GM12878 (cell line): ENCODE measurements at regions not wholly inside any gene's neighbourhood (a gene's known extent, or its start where the extent isn't known, plus 50 kb on each side); places are given as distances from the start of the nearest gene placed in this dataset.

Source experiments
- ATAC-seq: fragments of 200-7000 bp; cut with Tn5 transposase; 3 replicates; pipeline ENCODE4 v1.9.1; 2020; ENCODE audit warnings: mild to moderate bottlenecking, moderate library complexity
- BruUV-seq: library from RNA; stranded (reverse); fragments of 400-500 nt; replicated peaks from 2 replicates; lab custom pipeline; 2021; lab: Mats Ljungman, UMichigan
- CTCF ChIA-PET: fragments of 300-600 bp; sonication (Branson Sonifier 250); formaldehyde crosslinking; extraction: SDS; loops from one replicate; lab custom pipeline; 2021; ENCODE audit warnings: inconsistent platforms; lab: Yijun Ruan, JAX
- POLR2A ChIA-PET: fragments of 350-600 bp; formaldehyde crosslinking; extraction: SDS; loops from one replicate; lab custom pipeline; 2021; ENCODE audit warnings: inconsistent platforms; lab: Charles Lee
- RAD21 ChIA-PET: fragments of 300-600 bp; sonication (Branson Sonifier 250); formaldehyde crosslinking; loops from one replicate; lab custom pipeline; 2023; ENCODE audit warnings: antibody characterized with exemption; ENCODE audit not compliant: unreplicated experiment; lab: Charles Lee
- SMC1A ChIA-PET: fragments of 300-600 bp; sonication (Branson Sonifier 250); formaldehyde crosslinking; loops from one replicate; lab custom pipeline; 2023; ENCODE audit not compliant: unreplicated experiment, uncharacterized antibody; lab: Charles Lee
- DNase-seq: peaks from one replicate; pipeline ENCODE4 v3.0.0-alpha.2; 2011; ENCODE audit warnings: low read depth, low spot score
- FAIRE-seq: peaks from 3 replicates; lab custom pipeline; 2011; peaks lifted over from hg19 to GRCh38; lab: Jason Lieb, UNC
- H2AFZ ChIP-seq: 2 replicates; pipeline ENCODE4 v1.6.0; 2011; ENCODE audit warnings: low read depth, low read length, control low read depth; ENCODE audit not compliant: control insufficient read depth
- H3K27ac ChIP-seq: 2 replicates; pipeline ENCODE4 v1.5.1; 2011; ENCODE audit warnings: control low read depth; ENCODE audit not compliant: control insufficient read depth, insufficient read depth
- H3K27me3 ChIP-seq, 2 experiments: replicated peaks in 1 of 2; 2 replicates each; pipeline versions ENCODE4 v1.6.0 to v1.6.1; 2011; ENCODE audit warnings: low read length in 1 of 2; ENCODE audit not compliant: control insufficient read depth in 2 of 2, insufficient read depth in 2 of 2
- H3K36me3 ChIP-seq, 2 experiments: 2 replicates each; pipeline ENCODE4 v1.5.1; 2011; ENCODE audit warnings: low read length in 1 of 2; ENCODE audit not compliant: control insufficient read depth in 2 of 2, insufficient read depth in 2 of 2
- H3K4me1 ChIP-seq: 2 replicates; pipeline ENCODE4 v1.6.1; 2011; ENCODE audit warnings: mild to moderate bottlenecking, low read length, moderate library complexity, mixed read lengths; ENCODE audit not compliant: control insufficient read depth, insufficient read depth
- H3K4me2 ChIP-seq: 2 replicates; pipeline ENCODE4 v1.6.0; 2011; ENCODE audit warnings: control low read depth; ENCODE audit not compliant: control insufficient read depth, insufficient read depth
- H3K4me3 ChIP-seq: fragments of 200-600 bp; sonication (generic); 2 replicates; pipeline ENCODE4 v1.5.1; 2016
- H3K79me2 ChIP-seq: 2 replicates; pipeline ENCODE4 v1.6.0; 2011; ENCODE audit warnings: low read length; ENCODE audit not compliant: control insufficient read depth, insufficient read depth
- H3K9ac ChIP-seq: 2 replicates; pipeline ENCODE4 v1.8.0; 2011; ENCODE audit warnings: low read length, control low read depth, mixed read lengths; ENCODE audit not compliant: control insufficient read depth, insufficient read depth
- H3K9me3 ChIP-seq: replicated peaks from 3 replicates; pipeline ENCODE4 v1.5.1; 2011; ENCODE audit warnings: mild to moderate bottlenecking, low read length; ENCODE audit not compliant: control insufficient read depth, insufficient read depth
- H4K20me1 ChIP-seq: 2 replicates; pipeline ENCODE4 v1.6.0; 2011; ENCODE audit not compliant: control insufficient read depth, insufficient read depth
- CBX5 ChIP-seq: sonication (generic); IDR thresholded peaks from 2 replicates; pipeline ENCODE4 v1.6.1; 2016; ENCODE audit warnings: low read depth, moderate library complexity, mild to moderate bottlenecking, inconsistent platforms
- CREB1 ChIP-seq: IDR thresholded peaks from 2 replicates; pipeline ENCODE4 v1.6.1; 2012; ENCODE audit warnings: low read depth, mild to moderate bottlenecking, inconsistent platforms
- CREM ChIP-seq: IDR thresholded peaks from 2 replicates; pipeline ENCODE4 v1.6.1; 2014; ENCODE audit warnings: antibody characterized with exemption, low read depth
- EGR1 ChIP-seq, 2 experiments: IDR thresholded peaks; 1 replicate in 1 of 2; 2 replicates in 1 of 2; pipeline ENCODE4 v1.6.1; 2011 to 2012; ENCODE audit warnings: low read depth in 2 of 2, low read length in 2 of 2, borderline replicate concordance in 1 of 2, mild to moderate bottlenecking in 1 of 2, moderate library complexity in 1 of 2
- EZH2 ChIP-seq: IDR thresholded peaks from 2 replicates; pipeline ENCODE4 v1.6.1; 2012; ENCODE audit warnings: low read depth, mild to moderate bottlenecking, control low read depth, inconsistent platforms, low read length, borderline replicate concordance; ENCODE audit not compliant: control insufficient read depth
- IRF5 ChIP-seq: fragments of 450-650 bp; IDR thresholded peaks from 2 replicates; pipeline ENCODE4 v1.6.1; 2017; ENCODE audit warnings: borderline replicate concordance
- KDM1A ChIP-seq: fragments of 200-600 bp; sonication (generic); IDR thresholded peaks from 2 replicates; pipeline ENCODE4 v1.6.1; 2016; ENCODE audit warnings: borderline replicate concordance
- MEF2A ChIP-seq: IDR thresholded peaks from 2 replicates; pipeline ENCODE4 v1.6.1; 2011; ENCODE audit warnings: low read depth, mild to moderate bottlenecking, low read length, moderate library complexity; ENCODE audit not compliant: insufficient read depth
- MTA2 ChIP-seq: fragments of 450-650 bp; IDR thresholded peaks from 2 replicates; pipeline ENCODE4 v1.6.1; 2016; ENCODE audit warnings: low read depth, mild to moderate bottlenecking, moderate library complexity
- NFXL1 ChIP-seq: fragments of 450-650 bp; IDR thresholded peaks from 2 replicates; pipeline ENCODE4 v1.6.1; 2017; ENCODE audit warnings: antibody characterized with exemption, mild to moderate bottlenecking, borderline replicate concordance
- PAX5 ChIP-seq: IDR thresholded peaks from 2 replicates; pipeline ENCODE4 v1.6.1; 2011; ENCODE audit warnings: low read depth, low read length, borderline replicate concordance
- PAX8 ChIP-seq: fragments of 450-650 bp; IDR thresholded peaks from 2 replicates; pipeline ENCODE4 v1.6.1; 2017; ENCODE audit warnings: mild to moderate bottlenecking, moderate library complexity
- POLR2A ChIP-seq: IDR thresholded peaks from 2 replicates; pipeline ENCODE4 v1.6.1; 2011; ENCODE audit warnings: low read depth, mild to moderate bottlenecking, low read length
- RUNX3 ChIP-seq: IDR thresholded peaks from 2 replicates; pipeline ENCODE4 v1.6.1; 2012; ENCODE audit warnings: low read length, inconsistent platforms
- SMAD1 ChIP-seq: fragments of 450-650 bp; IDR thresholded peaks from 2 replicates; pipeline ENCODE4 v1.6.1; 2018; ENCODE audit warnings: mild to moderate bottlenecking, low read depth; ENCODE audit not compliant: partially characterized antibody
- SMARCA5 ChIP-seq: fragments of 450-650 bp; IDR thresholded peaks from 2 replicates; pipeline ENCODE4 v1.6.1; 2017; ENCODE audit warnings: mild to moderate bottlenecking
- STAT3 ChIP-seq: IDR thresholded peaks from 2 replicates; pipeline ENCODE4 v1.6.1; 2011; ENCODE audit warnings: low read depth, low read length, improper control_type of control experiment
- TBL1XR1 ChIP-seq: IDR thresholded peaks from 2 replicates; pipeline ENCODE4 v1.6.1; 2012; ENCODE audit warnings: low read depth, low read length, improper control_type of control experiment
- WRNIP1 ChIP-seq: IDR thresholded peaks from 2 replicates; pipeline ENCODE4 v1.6.1; 2011; ENCODE audit warnings: low read depth, low read length, improper control_type of control experiment, borderline replicate concordance
- WGBS: methylation state at CpG from one replicate; pipeline ENCODE4 v1.1.6; 2016; ENCODE audit warnings: low lambda C conversion rate; ENCODE audit not compliant: insufficient replicate concordance, insufficient coverage; ENCODE audit errors: missing lambda C conversion rate; 5-methylcytosine and 5-hydroxymethylcytosine counted together
- in situ Hi-C: fragments of 300-500 bp; cut with MboI; formaldehyde crosslinking; loops from 9 replicates; pipeline ENCODE4 v1.14.3; 2018; ENCODE audit warnings: mixed read lengths
- intact Hi-C: fragments of 100-400 bp; cut with micrococcal nuclease; formaldehyde crosslinking; loops from one replicate; pipeline ENCODE4 v1.14.2; 2022; ENCODE audit not compliant: unreplicated experiment

- intact Hi-C loops (no loop called here), in situ Hi-C loops (no loop called here)
- DNase-seq (no peak), ATAC-seq (no peak), FAIRE-seq (no peak)
- TF ChIP-seq EZH2: no peak
- TF ChIP-seq NFXL1: no peak
- no peak for TF ChIP-seq CREB1
- no peak for TF ChIP-seq CBX5
- TF ChIP-seq STAT3: no peak
- TF ChIP-seq WRNIP1: no peak
- no peak for TF ChIP-seq PAX5
- no peak for TF ChIP-seq SMAD1
- TF ChIP-seq POLR2A: no peak
- TF ChIP-seq CREM: no peak
- TF ChIP-seq KDM1A: no peak
- no peak for TF ChIP-seq PAX8
- no peak for TF ChIP-seq MEF2A
- no peak for TF ChIP-seq MTA2
- TF ChIP-seq SMARCA5: no peak
- no peak for TF ChIP-seq TBL1XR1
- TF ChIP-seq RUNX3: no peak
- TF ChIP-seq EGR1 (IDR thresholded peaks at IDR 0.05; ENCODE audit: borderline replicate concordance in 1 of 2, low read depth in 2 of 2, low read length in 2 of 2): no peak
- no peak for TF ChIP-seq IRF5
- ChIA-PET RAD21 (no interaction called here), SMC1A (no interaction called here), CTCF (no interaction called here), POLR2A (interaction anchor here (0.6 kb wide), 1 partner anchor 262 kb away, joined by 3 read pairs; no protein-coding TSS in a partner anchor)
- Histone ChIP-seq H2AFZ (no peak overlapping the region), H3K9me3 (peaks cover 1% of the 10 kb centered on the region; the same call in 1 of the 3 replicates), H3K4me1 (peaks cover 7% of the 10 kb centered on the region; the same call in 1 of the 2 replicates), H3K79me2 (no peaks in the 10 kb centered on the region), H4K20me1 (no peaks in the 10 kb centered on the region), H3K4me2 (no peak overlapping the region), H3K9ac (no peak overlapping the region), H3K4me3 (no peak overlapping the region), H3K27me3 (peaks cover 5 to 7% of the 10 kb centered on the region in 2 experiments; a peak in 3 of 4 replicates), H3K27ac (no peak overlapping the region), H3K36me3 (no peaks in the 10 kb centered on the region)
- BruUV-seq: no TSS peak
- WGBS: 77% methylated on average over 5 of the region's 5 CpGs
These were observed 158.1 kb upstream of the IER5L start for GRCh38 chr9:129336130-129336528.
